K562 (cell line): ENCODE measurements at regions not wholly inside any gene's neighbourhood (a gene's known extent, or its start where the extent isn't known, plus 50 kb on each side); places are given as distances from the start of the nearest gene placed in this dataset.

Source experiments
- ATAC-seq: fragments of 200-7000 bp; cut with Tn5 transposase; 3 replicates; pipeline ENCODE4 v1.9.1; 2020; ENCODE audit warnings: moderate library complexity
- BruUV-seq: library from RNA; stranded (reverse); fragments of 400-500 nt; replicated peaks from 2 replicates; lab custom pipeline; 2021; lab: Mats Ljungman, UMichigan
- CTCF ChIA-PET: fragments of 300-600 bp; formaldehyde crosslinking; extraction: SDS; loops from one replicate; lab custom pipeline; 2021; ENCODE audit warnings: low intra/inter-chr PET ratio; lab: Yijun Ruan, JAX
- POLR2A ChIA-PET: fragments of 300-600, 350-650 bp; sonication (Branson Sonifier 250); formaldehyde crosslinking; extraction: SDS; loops from one replicate; lab custom pipeline; 2021; ENCODE audit warnings: antibody characterized with exemption, inconsistent platforms; lab: Yijun Ruan, JAX
- DNase-seq, 4 experiments: peaks; one replicate each; pipeline versions ENCODE4 v3.0.0 to v3.0.0-alpha.2; 2011 to 2018; ENCODE audit warnings: low spot score in 3 of 4, mixed read lengths in 3 of 4; ENCODE audit errors: extremely low read depth in 1 of 4
- FAIRE-seq: peaks from 2 replicates; lab custom pipeline; 2011; peaks lifted over from hg19 to GRCh38; lab: Jason Lieb, UNC
- H2AFZ ChIP-seq: 2 replicates; pipeline ENCODE4 v1.6.0; 2011; ENCODE audit warnings: low read depth, low read length, control low read depth, inconsistent platforms
- H3K27ac ChIP-seq: fragments of 200-600 bp; 3 replicates; pipeline ENCODE4 v1.8.0; 2011; ENCODE audit warnings: low read depth, mild to moderate bottlenecking, control low read depth, inconsistent platforms, low read length, moderate library complexity, mixed read lengths; ENCODE audit errors: extremely low read depth
- H3K27me3 ChIP-seq, 2 experiments: fragments of 300-600 bp in 1 of 2; 2 replicates in 1 of 2; 3 replicates in 1 of 2; pipeline versions ENCODE4 v1.6.0 to v1.8.0; 2011; ENCODE audit warnings: inconsistent platforms in 2 of 2, low read length in 2 of 2, mild to moderate bottlenecking in 1 of 2, mixed read lengths in 1 of 2, moderate library complexity in 1 of 2; ENCODE audit not compliant: control insufficient read depth in 2 of 2, insufficient read depth in 2 of 2
- H3K36me3 ChIP-seq: fragments of 300-600 bp; 3 replicates; pipeline ENCODE4 v1.8.0; 2011; ENCODE audit warnings: mild to moderate bottlenecking, low read length, inconsistent platforms; ENCODE audit not compliant: control insufficient read depth, insufficient read depth
- H3K4me1 ChIP-seq, 2 experiments: fragments of 200-600 bp in 1 of 2; replicated peaks in 1 of 2; 2 replicates in 1 of 2; 3 replicates in 1 of 2; pipeline versions ENCODE4 v1.5.1 to v1.8.0; 2011; ENCODE audit warnings: inconsistent platforms in 2 of 2, low read length in 2 of 2, mild to moderate bottlenecking in 1 of 2, mixed read lengths in 1 of 2, moderate library complexity in 1 of 2; ENCODE audit not compliant: control insufficient read depth in 2 of 2, insufficient read depth in 2 of 2
- H3K4me2 ChIP-seq: 2 replicates; pipeline ENCODE4 v1.6.1; 2011; ENCODE audit warnings: low read length, control low read depth, inconsistent platforms, mixed read lengths; ENCODE audit not compliant: insufficient read depth
- H3K4me3 ChIP-seq: fragments of 200-600 bp; sonication (generic), shearing (Covaris generic); 2 replicates; pipeline ENCODE4 v1.5.1; 2016; ENCODE audit warnings: control low read depth, inconsistent platforms
- H3K79me2 ChIP-seq: fragments of 200-600 bp; 3 replicates; pipeline ENCODE4 v1.8.0; 2011; ENCODE audit warnings: low read length, inconsistent platforms; ENCODE audit not compliant: control insufficient read depth, insufficient read depth
- H3K9ac ChIP-seq, 2 experiments: 2 replicates each; pipeline versions ENCODE4 v1.6.0 to v1.6.1; 2011; ENCODE audit warnings: low read depth in 2 of 2, low read length in 2 of 2, control low read depth in 1 of 2, inconsistent platforms in 1 of 2, mild to moderate bottlenecking in 1 of 2, mixed read lengths in 1 of 2; ENCODE audit not compliant: insufficient read depth in 1 of 2
- H3K9me1 ChIP-seq: one replicate; pipeline ENCODE4 v1.6.0; 2011; ENCODE audit warnings: inconsistent platforms, mild to moderate bottlenecking, low read length, moderate library complexity; ENCODE audit not compliant: control insufficient read depth, insufficient read depth
- H3K9me3 ChIP-seq: replicated peaks from 2 replicates; pipeline ENCODE4 v1.5.1; 2011; ENCODE audit warnings: low read depth, low read length, inconsistent platforms; ENCODE audit not compliant: control insufficient read depth, insufficient read depth
- H4K20me1 ChIP-seq: replicated peaks from 2 replicates; pipeline ENCODE4 v1.6.1; 2011; ENCODE audit warnings: low read length, inconsistent platforms, mixed read lengths; ENCODE audit not compliant: control insufficient read depth, insufficient read depth
- ARID1B ChIP-seq: fragments of 450-650 bp; IDR thresholded peaks from 2 replicates; pipeline ENCODE4 v1.6.1; 2016; ENCODE audit warnings: antibody characterized with exemption, mild to moderate bottlenecking, inconsistent platforms
- CREB1 ChIP-seq, 2 experiments: sonication (generic) in 1 of 2; formaldehyde crosslinking in 1 of 2; IDR thresholded peaks; 2 replicates each; pipeline versions ENCODE4 v1.6.1 to v1.8.0; 2012 to 2022; ENCODE audit warnings: inconsistent platforms in 1 of 2, mild to moderate bottlenecking in 1 of 2, missing genetic modification reagents in 1 of 2, moderate library complexity in 1 of 2
- DACH1 ChIP-seq: fragments of 450-650 bp; IDR thresholded peaks from 2 replicates; pipeline ENCODE4 v1.6.1; 2018; ENCODE audit not compliant: partially characterized antibody
- ETS2 ChIP-seq: IDR thresholded peaks from 2 replicates; pipeline ENCODE4 v1.6.1; 2016; ENCODE audit warnings: borderline replicate concordance, missing genetic modification characterization, mild to moderate bottlenecking, moderate library complexity, missing compliant biosample characterization; ENCODE audit not compliant: poor library complexity, severe bottlenecking
- EWSR1 ChIP-seq: fragments of 450-650 bp; IDR thresholded peaks from 2 replicates; pipeline ENCODE4 v1.6.1; 2018; ENCODE audit warnings: borderline replicate concordance, mild to moderate bottlenecking, low read depth, moderate library complexity; ENCODE audit not compliant: partially characterized antibody
- GATAD2B ChIP-seq: fragments of 450-650 bp; IDR thresholded peaks from 2 replicates; pipeline ENCODE4 v1.6.1; 2017; ENCODE audit warnings: mild to moderate bottlenecking, borderline replicate concordance
- HNRNPUL1 ChIP-seq: fragments of 200-400 bp; formaldehyde crosslinking; IDR thresholded peaks from 2 replicates; pipeline ENCODE4 v1.6.1; 2017; ENCODE audit warnings: low read length
- MTA3 ChIP-seq: fragments of 450-650 bp; formaldehyde crosslinking; IDR thresholded peaks from 2 replicates; pipeline ENCODE4 v1.6.1; 2017; ENCODE audit warnings: mild to moderate bottlenecking, borderline replicate concordance
- NCOA2 ChIP-seq, 2 experiments: fragments of 450-650 bp; IDR thresholded peaks; 2 replicates each; pipeline ENCODE4 v1.6.1; 2018; ENCODE audit warnings: mild to moderate bottlenecking in 2 of 2, moderate library complexity in 1 of 2; ENCODE audit not compliant: partially characterized antibody in 2 of 2
- NEUROD1 ChIP-seq: fragments of 150-350 bp; IDR thresholded peaks from 2 replicates; pipeline ENCODE4 v1.6.1; 2014; ENCODE audit warnings: borderline replicate concordance, low read length, low read depth; ENCODE audit not compliant: partially characterized antibody
- NFATC3 ChIP-seq: fragments of 450-650 bp; IDR thresholded peaks from 2 replicates; pipeline ENCODE4 v1.6.1; 2017; ENCODE audit warnings: mild to moderate bottlenecking
- SLC30A9 ChIP-seq: fragments of 250-450 bp; sonication (Bioruptor Pico); IDR thresholded peaks from 2 replicates; pipeline ENCODE4 v1.8.0; 2022; ENCODE audit warnings: mild to moderate bottlenecking, moderate library complexity
- STAG1 ChIP-seq: sonication (generic); formaldehyde crosslinking; IDR thresholded peaks from 2 replicates; pipeline ENCODE4 v1.5.0; 2020; ENCODE audit warnings: missing genetic modification reagents, borderline replicate concordance
- STAT5B ChIP-seq: fragments of 250-450 bp; sonication (Bioruptor Pico); IDR thresholded peaks from 2 replicates; pipeline ENCODE4 v1.8.0; 2021; ENCODE audit warnings: mild to moderate bottlenecking, inconsistent platforms
- WHSC1 ChIP-seq: IDR thresholded peaks from one replicate; pipeline ENCODE4 v1.6.1; 2012; ENCODE audit warnings: low read length, control low read depth, inconsistent platforms
- WGBS: fragments of 100-300 bp; shearing (Covaris generic); methylation state at CpG from one replicate; pipeline ENCODE4 v1.1.6; 2016; ENCODE audit warnings: low coverage, mixed read lengths; ENCODE audit not compliant: insufficient coverage; ENCODE audit errors: missing lambda C conversion rate; 5-methylcytosine and 5-hydroxymethylcytosine counted together
- in situ Hi-C: fragments of 300-500 bp; cut with MboI; formaldehyde crosslinking; loops from 4 replicates; pipeline ENCODE4 v1.15.0; 2018; ENCODE audit warnings: inconsistent platforms, mixed read lengths
- intact Hi-C: fragments of 100-400 bp; cut with micrococcal nuclease; formaldehyde crosslinking; loops from 2 replicates; pipeline ENCODE4 v1.14.2; 2022
- TF ChIP-seq, protein P1 (sequence below): fragments of 450-650 bp; IDR thresholded peaks from 2 replicates; pipeline ENCODE4 v1.6.1; 2017; ENCODE audit warnings: antibody characterized with exemption
- TF ChIP-seq, protein P2 (sequence below): sonication (generic); formaldehyde crosslinking; IDR thresholded peaks from 2 replicates; pipeline ENCODE4 v1.8.0; 2023; ENCODE audit warnings: mild to moderate bottlenecking, missing genetic modification reagents

DNA sequence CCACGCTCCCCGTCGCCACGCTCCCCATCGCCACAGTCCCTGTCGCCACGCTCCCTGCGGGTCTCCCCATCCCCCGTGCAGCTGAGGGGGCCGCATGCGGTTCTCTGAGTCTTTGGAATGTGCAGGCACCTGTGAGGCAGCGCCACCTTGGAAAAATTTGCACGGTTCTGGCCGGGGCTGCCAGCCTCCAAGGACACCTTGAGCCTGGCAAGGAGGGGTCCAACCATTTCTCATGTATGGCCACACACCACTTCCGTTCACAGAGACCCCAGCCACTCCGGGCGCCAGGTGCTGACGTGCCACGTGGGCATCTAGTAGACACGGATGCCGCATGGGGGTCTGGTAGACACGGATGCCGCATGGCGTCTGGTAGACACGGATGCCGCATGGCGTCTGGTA is 70.5 kb upstream of the ADGRA1 start (continued):
- TF ChIP-seq STAG1 (no peak), SLC30A9 (CRISPR knock-in tag) (no peak), ARID1B (no peak), HNRNPUL1 (no peak), WHSC1 (no peak), NFATC3 (no peak), MTA3 (no peak)

DNA sequence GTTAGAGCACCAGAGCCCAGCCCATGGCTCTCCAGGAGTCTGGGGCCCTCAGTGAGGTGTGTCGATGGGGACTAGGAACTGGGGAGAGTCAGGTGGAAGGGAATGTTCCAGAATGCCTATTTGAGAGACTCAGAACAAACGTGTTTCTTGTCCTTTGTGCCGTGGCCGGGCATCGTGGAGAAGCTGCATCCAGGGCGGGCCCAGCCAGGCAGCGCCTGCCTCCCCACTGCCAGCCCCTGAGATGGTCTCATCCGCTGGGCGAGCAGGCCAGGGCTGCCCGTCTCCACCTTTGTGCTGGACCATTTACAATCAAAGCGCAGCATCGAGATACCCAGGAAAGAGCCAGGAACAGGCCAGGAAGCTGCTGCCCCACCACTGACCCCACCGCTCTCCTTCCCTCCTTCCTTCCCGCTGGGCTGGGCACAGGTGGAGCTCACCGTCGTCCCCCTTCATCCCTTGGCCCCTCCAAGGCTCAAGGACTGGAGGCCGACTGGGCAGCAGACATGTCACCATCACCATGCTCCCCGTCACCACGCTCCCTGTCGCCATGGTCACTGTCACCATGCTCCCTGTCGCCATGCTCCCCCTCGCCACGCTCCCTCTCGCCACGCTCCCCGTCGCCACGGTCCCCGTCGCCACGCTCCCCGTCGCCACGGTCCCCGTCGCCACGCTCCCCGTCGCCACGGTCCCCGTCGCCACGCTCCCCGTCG is 71.1 kb upstream of the ADGRA1 start:
- Histone ChIP-seq H3K4me3 (no peak overlapping the region), H3K4me2 (no peak overlapping the region), H3K4me1 (peaks cover 0 to 17% of the 10 kb centered on the region in 2 experiments; a peak in 2 of 5 replicates), H3K9ac (no peak overlapping the region), H3K79me2 (no peaks in the 10 kb centered on the region), H3K9me3 (no peaks in the 10 kb centered on the region), H3K9me1 (no peaks in the 10 kb centered on the region), H3K36me3 (no peaks in the 10 kb centered on the region), H3K27ac (no peak overlapping the region), H3K27me3 (peaks cover under 1 to 40% of the 10 kb centered on the region in 2 experiments; a peak in 4 of 5 replicates), H2AFZ (no peak overlapping the region), H4K20me1 (no peaks in the 10 kb centered on the region; the same call in 1 of the 2 replicates)
- no peak for DNase-seq
- ChIA-PET CTCF (no interaction called here), POLR2A (no interaction called here)
- 3% methylated on average over 14 of the region's 45 CpGs for WGBS
- no TSS peak for BruUV-seq
- FAIRE-seq, result no peak
- in situ Hi-C loops (no loop called here), intact Hi-C loops (no loop called here)
- no peak for ATAC-seq
- TF ChIP-seq NEUROD1, result no peak
- no peak for TF ChIP-seq NCOA2 (IDR thresholded peaks at IDR 0.05; ENCODE audit: partially characterized antibody in 2 of 2)
- TF ChIP-seq DACH1, result no peak
- TF ChIP-seq EWSR1, result no peak
- TF ChIP-seq ETS2 (tag), result no peak
- no peak for TF ChIP-seq GATAD2B
- TF ChIP-seq STAT5B (CRISPR knock-in tag), result no peak
- TF ChIP-seq CREB1 (IDR thresholded peaks at IDR 0.05), result no peak
- TF ChIP-seq CREB1 (CRISPR knock-in tag; IDR thresholded peaks at IDR 0.05), result no peak
- TF ChIP-seq, protein P1, sequence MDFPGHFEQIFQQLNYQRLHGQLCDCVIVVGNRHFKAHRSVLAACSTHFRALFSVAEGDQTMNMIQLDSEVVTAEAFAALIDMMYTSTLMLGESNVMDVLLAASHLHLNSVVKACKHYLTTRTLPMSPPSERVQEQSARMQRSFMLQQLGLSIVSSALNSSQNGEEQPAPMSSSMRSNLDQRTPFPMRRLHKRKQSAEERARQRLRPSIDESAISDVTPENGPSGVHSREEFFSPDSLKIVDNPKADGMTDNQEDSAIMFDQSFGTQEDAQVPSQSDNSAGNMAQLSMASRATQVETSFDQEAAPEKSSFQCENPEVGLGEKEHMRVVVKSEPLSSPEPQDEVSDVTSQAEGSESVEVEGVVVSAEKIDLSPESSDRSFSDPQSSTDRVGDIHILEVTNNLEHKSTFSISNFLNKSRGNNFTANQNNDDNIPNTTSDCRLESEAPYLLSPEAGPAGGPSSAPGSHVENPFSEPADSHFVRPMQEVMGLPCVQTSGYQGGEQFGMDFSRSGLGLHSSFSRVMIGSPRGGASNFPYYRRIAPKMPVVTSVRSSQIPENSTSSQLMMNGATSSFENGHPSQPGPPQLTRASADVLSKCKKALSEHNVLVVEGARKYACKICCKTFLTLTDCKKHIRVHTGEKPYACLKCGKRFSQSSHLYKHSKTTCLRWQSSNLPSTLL, result no peak
- TF ChIP-seq, protein P2, sequence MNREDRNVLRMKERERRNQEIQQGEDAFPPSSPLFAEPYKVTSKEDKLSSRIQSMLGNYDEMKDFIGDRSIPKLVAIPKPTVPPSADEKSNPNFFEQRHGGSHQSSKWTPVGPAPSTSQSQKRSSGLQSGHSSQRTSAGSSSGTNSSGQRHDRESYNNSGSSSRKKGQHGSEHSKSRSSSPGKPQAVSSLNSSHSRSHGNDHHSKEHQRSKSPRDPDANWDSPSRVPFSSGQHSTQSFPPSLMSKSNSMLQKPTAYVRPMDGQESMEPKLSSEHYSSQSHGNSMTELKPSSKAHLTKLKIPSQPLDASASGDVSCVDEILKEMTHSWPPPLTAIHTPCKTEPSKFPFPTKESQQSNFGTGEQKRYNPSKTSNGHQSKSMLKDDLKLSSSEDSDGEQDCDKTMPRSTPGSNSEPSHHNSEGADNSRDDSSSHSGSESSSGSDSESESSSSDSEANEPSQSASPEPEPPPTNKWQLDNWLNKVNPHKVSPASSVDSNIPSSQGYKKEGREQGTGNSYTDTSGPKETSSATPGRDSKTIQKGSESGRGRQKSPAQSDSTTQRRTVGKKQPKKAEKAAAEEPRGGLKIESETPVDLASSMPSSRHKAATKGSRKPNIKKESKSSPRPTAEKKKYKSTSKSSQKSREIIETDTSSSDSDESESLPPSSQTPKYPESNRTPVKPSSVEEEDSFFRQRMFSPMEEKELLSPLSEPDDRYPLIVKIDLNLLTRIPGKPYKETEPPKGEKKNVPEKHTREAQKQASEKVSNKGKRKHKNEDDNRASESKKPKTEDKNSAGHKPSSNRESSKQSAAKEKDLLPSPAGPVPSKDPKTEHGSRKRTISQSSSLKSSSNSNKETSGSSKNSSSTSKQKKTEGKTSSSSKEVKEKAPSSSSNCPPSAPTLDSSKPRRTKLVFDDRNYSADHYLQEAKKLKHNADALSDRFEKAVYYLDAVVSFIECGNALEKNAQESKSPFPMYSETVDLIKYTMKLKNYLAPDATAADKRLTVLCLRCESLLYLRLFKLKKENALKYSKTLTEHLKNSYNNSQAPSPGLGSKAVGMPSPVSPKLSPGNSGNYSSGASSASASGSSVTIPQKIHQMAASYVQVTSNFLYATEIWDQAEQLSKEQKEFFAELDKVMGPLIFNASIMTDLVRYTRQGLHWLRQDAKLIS (CRISPR knock-in tag), result no peak
